ENCODE measurements at regions not wholly inside any gene's neighbourhood (a gene's known extent, or its start where the extent isn't known, plus 50 kb on each side); places are given as distances from the start of the nearest gene placed in this dataset.
"Not testable (repeated sequence)": the region's sequence is repeated elsewhere in the genome, so short reads cannot be mapped to it uniquely, and the experiment has no call there.

DNA sequence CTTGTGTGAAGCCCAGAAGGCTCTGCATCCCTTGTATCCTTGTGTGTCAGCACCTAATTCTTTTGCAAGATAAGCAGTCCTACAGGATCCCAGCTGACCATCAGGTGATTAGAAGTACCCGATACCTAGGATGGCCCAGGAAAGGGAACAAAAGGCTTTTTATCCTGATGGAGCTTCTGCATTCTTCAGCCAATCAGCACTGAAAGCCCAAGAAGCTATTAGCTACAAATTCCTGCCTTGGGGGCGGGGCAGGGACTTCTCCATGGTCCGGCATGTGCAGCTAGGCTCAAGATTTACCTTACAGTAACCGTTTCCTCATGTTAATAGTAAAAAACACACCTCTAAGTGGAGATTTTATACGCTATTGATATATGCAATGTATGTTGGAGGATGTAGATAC, 264.6 kb upstream of the THUMPD2 start:
- DNase-seq, result no peak

DNA sequence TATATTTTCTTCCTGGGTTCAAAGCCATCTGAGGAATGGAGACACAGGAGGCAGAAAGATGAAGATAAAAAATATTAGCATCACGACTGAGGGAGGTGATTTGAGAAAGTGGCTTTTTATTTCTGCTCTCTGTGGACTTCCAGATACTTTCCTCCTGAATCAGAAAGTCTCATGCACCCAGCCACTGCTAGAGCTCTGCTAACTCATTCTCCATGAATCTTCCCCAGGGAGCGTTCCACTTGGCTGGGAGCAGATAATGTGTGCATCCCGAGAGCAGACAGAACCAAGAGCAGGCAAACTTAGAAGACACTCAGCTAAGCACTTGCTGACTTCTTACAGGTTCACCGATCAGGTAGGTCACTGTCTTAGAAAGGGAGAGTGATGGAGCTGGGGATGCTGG, 264.1 kb upstream of the THUMPD2 start:
- no peak for DNase-seq

DNA sequence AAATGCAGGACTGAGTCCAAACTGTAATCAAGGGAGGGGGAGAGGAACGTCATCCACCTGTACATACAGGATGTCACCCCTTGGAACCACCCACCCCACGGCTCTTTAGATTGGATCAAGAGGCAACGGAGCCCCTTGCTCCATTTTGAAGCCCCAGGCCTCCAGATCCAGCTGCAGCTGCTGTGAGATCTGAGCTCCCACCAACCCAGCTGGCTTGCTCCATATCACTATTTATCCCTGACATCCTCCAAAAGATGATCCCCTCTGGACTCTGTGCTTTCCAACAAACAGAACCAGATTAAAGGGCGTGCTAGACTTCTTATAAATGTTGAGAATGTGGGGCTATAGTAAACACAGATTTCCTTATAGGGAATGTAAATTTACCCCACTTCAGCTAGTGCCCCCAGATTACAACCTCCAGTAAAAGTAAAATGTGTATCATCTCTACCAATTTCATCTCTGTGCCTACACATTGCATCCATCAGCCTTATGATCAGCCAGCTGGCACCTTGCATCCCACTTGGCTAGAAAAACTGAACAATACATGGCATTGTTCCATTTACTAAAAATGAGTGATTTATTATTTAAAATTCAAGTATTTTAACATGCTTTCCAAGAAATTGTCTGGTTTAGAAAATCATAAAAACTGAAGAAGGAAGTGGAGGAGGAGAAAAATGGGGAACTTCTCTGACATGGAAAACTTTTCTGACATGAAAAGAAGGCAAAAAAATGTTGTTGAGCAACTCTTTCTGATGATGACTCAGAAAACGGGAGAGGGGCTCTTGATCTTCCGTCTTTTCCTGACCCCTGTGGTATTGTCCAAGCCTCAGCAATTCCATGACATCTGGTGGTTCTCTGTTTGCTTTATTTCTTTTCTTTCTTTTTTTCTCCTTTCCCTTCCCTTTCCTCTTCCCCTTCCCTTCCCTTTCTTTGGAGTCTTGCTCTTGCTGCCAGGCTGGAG, 262.6 kb upstream of the THUMPD2 start:
- DNase-seq, result peak in 1 of 2 donors; percentile 27

DNA sequence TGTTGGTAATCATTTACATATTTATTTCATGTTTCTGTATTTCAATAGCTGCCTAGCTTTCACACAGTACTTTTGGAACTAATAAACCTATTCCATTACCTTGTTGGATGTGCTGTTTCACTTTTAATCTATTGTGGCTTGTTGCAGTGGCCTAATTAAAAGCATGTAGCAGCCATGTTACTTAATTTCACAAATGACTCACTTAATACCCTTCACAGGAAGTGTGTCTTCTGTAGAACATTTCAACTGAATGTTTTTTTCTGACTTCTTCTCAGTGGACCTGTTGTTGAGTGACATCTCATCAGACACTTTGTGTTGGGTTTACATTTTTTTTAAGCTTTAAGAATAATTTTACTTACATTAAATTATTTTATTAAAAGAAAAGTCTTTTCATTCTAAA, 260.5 kb upstream of the THUMPD2 start:
- peak in 1 of 2 donors; percentile 46 for DNase-seq

DNA sequence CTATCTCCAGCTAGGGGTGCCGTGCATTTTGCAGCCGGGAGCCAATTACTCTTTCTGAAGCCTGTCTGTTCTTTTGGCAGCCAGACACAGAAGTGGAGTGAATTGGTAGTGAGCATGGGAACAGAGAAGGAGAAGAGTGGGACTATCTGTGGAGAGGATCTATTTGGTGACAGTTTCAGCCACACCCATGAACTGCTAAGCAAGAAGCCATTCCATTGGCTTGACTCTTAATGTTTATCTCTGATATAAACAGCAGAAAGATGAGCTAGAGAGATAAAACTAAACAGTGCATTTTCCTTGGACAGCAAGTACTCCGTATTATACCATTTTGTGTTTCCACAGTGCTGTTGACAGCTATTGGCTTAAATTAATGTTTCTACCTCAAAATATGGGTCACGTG, 259.6 kb upstream of the THUMPD2 start:
- no peak for DNase-seq

DNA sequence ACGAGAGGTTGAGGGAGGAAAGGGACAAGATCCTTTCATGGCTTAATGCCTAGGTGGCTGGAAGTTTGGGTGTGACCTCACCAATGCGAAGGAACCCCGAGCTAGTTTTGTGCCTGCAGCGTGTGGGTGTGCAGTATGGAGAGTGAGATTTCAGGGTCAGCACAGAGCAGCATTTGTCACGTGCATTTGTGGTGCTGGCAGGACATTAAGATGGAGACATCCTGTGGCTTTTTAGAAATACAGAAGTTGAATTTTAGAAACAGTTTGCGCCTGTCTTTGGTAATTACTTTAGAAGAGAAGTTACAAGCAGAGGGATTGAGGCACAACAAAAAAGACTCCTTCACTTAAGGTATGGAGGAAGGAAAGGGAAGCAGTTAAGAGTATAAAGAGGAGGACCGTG, 258.2 kb upstream of the THUMPD2 start:
- DNase-seq, result peak in 1 of 2 donors; percentile 40

DNA sequence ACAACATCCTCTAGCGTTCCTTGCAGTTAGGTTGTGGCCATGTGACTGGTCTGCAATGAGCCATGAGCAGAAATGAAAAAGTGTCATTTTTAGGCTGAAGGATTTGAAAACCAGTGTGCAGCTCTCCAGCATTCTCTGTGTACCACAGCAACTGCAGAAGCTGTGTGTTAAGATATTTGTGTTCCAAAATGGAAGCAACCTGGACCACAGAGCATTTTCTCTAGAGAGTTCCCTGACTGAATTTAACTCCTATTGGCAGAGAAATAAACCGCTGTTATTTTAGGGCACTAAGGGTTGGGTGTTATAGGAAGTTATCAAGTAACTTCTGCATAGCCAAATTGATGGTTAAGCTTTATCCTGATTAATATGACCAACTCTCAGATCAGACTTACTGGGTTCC, 257.2 kb upstream of the THUMPD2 start:
- no peak for DNase-seq

DNA sequence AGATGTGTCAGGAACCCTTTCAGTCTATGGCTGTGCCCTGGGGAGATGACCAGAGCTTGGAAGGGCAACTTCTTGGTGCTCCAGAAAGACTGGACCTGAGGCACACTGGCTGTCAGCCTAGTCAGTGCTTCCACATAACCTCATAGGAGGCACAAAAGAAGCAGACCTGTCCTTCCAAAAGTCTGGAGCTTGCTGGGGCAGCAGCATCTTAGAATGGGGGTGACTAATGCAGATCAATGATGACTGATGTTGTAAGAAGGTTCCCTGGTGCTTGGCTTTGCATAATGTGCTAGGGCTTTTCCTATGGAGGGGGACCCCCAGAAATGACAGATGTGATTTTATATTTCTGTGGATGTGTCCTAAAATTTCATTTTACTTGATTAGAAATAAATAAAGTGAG, 255.7 kb upstream of the THUMPD2 start:
- no peak for DNase-seq

DNA sequence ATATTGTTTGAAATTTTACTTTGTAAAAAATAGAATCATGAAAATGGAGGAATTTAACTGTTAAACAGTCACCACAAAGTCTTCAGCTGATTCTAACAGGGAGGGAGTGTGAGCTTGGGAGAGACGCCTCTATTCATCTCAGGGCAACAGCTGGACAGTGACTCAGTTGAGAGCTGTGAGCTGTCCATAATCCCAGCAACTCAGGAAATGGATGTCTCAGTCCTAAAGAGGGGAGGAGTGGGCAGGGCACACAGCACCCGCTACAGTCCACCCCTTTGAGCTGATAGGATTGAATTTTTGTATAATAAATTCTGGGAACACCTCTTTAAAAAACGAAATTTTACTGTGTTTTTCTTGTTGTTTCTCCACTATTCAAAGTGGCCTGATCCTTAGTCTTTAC, 255.1 kb upstream of the THUMPD2 start:
- no peak for DNase-seq

DNA sequence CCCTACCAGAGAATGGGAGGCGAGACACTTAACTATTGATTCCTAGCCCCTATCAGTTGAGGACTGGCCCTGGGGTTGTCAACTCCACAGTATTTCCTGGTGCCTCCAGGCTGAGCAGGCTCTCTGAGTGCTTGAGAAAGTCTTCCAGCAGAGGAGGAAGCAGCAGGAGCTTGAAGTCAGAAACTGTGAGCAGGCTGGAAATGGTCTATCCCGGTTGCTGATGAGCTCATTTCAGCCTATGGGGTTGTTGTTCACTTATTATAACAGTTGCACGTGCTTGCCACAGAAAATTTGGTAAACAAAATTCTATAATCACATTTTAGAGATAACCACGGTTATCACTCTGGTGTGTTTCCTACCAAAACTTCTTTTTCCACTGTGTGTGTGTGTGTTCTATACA, 254.7 kb upstream of the THUMPD2 start:
- DNase-seq, result no peak

DNA sequence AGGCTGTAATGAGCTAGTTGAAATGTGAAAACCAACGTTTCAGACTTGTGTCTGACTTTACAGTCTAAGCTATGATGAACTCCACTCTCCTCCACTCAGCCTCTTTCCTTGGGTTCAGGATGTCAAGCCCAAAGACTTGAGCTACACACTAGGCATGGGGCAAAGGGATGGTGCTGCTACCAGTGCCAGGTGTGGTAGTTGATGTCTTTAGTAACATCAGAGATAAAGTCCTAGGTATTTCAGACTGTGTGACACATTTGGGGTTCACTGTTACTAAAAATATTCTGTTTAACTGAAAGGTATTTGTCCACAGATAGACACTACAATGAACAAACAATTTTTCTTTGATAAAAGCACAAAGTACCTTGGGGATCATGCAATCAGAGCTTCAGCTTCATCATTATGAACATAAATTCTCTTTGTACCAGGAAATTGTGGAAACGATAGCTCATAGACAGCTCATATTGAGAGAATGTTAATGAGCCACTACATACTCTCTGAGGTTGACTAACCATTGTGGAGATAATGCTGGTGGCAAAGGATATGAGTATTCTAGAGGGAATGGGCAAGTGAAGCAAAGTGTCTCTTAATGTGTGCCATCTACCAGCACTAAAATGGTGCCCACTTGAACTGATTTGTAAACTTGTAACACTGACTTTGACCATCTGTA, 253.7 kb upstream of the THUMPD2 start:
- DNase-seq, result no peak

DNA sequence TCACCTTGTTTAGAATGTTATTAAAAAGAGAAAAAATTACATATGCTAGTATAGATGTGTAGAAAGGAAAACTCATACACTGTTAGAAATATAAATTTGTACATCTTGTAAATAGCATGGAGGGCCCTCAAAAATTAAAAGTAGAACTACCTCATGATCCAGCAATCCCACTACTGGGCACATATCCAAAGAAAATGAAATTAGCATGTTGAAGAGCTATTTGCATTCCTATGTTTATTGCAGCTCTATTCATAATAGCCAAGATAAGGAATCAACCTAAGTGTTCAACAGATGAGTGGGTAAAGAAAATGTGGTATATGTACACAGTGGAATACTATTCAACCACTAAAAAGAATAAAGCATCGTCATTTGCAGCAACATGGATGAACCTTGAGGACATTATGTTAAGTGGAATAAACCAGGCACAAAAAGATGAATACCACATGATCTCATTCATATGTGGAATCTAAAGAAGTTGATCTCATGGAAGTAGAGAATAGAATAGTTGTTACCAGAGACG, 251.5 kb upstream of the THUMPD2 start:
- DNase-seq, result no peak

DNA sequence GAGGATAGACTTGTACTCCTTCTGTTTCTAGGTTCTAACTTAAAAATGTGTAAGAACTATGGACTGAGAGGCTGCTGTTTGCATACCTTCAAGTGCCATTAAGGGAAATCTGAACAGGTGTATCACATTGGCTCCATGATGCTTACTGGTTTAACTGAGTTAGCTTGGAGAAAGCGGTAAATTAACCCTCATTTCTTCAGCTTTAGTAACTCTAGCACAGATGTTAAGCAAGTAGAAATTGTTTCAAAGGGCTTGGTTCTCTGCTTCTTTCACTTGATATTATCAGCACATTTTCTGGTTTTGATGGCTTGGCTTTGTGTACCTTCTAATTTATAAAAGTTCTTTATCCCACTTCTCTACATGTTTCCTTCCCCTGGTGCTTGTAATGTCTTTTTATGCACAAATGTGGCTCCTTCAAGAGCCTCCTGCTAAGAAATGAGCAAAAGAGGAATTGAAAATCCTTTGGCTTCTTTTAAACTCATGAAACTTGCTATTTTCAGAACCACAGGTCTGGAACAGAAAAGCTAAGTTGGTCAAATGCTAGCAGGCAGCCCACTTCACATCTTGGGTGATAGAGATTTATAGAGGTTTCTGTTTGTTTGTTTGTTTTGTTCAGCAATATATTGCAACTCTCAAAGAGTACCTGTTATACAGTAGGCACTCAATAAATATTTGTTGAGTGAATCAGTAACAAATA, 249.9 kb upstream of the THUMPD2 start:
- DNase-seq, result no peak

DNA sequence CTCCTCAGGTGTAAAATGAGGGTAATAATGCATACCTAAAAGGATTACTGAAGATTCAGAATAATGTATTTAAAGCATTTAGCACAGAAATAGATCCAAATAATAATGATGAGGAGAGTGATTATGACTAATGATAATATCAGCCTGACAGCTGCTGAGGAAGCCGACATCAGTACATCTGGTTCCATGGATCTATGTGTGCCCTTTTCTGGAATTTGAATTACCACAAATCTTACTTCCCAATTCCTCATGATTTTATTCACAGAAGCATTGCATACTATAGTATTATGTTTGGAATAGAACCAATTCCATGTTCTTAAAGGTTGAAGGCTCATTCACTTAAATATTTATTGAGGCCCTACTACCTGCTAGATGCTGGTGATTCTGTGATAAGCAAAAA, 248.9 kb upstream of the THUMPD2 start:
- no peak for DNase-seq

DNA sequence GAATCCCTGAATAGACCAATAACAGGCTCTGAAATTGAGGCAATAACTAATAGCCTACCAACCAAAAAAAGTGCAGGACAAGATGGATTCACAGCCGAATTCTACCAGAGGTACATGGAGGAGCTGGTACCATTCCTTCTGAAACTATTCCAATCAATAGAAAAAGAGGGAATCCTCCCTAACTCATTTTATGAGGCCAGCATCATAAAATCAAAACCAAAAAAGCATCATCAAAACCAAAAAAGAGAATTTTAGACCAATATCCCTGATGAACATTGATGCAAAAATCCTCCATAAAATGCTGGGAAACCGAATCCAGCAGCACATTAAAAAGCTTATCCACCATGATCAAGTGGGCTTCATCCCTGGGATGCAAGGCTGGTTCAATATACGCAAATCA, 246.2 kb upstream of the THUMPD2 start:
- DNase-seq, result not testable (repeated sequence)

DNA sequence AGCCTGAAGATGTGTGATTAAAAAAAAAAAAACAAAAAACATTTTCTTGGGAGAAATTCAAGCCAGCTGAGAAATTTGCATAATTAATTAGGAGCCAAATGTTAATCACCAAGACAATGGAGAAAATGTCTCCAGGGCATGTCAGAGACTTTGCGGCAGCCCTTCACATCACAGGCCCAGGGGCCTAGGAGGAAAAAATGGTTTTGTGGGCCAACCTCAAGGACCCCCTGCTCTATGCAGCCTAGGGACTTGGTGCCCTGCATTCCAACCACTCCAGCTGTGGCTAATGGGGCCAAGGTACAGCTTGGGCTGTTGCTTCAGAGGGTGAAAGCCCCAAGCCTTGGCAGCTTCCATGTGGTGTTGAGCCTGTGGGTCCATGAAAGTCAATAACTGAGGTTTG, 241.9 kb upstream of the THUMPD2 start:
- no peak for DNase-seq

DNA sequence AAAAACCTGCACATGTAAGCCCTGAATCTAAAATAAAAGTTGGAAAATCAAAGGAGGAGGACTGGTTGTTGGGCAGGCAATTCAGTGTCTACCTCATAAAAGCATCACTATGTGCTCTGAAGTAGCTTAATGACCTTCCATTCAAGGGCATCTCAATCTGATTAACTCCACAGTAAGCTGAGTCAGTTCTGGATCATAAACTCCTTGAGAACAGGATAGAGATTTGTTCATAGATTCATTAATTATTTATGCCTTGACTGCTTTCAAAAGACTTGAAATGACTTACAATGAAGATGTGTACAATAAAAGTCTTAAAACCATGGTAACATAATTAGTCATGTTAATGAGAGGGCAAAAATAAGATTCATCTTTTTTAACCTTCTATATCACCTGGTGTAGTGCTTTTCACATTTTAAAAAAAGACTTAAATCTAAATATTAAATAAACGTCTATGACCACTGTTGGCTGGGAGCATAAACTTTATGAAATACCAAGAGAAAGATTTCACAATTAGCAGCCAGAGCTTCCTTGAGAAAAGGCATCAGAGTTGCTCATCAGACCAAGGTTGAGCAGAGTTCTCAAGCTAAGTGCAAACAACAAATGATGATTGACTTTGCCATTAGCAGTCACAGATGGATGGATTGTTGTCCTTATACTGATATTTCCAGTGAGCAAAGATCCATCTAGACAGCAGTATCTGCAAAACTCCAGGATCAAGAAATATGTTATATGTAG, 237.3 kb upstream of the THUMPD2 start:
- no peak for DNase-seq

DNA sequence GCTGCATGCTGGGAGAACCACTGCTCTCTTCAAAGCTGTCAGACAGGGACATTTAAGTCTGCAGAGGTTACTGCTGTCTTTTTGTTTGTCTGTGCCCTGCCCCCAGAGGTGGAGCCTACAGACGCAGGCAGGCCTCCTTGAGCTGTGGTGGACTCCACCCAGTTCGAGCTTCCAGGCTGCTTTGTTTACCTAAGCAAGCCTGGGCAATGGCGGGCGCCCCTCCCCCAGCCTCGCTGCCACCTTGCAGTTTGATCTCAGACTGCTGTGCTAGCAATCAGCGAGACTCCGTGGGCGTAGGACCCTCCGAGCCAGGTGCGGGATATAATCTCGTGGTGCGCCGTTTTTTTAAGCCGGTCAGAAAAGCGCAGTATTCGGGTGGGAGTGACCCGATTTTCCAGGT, 234.9 kb upstream of the THUMPD2 start:
- DNase-seq, result not testable (repeated sequence)

DNA sequence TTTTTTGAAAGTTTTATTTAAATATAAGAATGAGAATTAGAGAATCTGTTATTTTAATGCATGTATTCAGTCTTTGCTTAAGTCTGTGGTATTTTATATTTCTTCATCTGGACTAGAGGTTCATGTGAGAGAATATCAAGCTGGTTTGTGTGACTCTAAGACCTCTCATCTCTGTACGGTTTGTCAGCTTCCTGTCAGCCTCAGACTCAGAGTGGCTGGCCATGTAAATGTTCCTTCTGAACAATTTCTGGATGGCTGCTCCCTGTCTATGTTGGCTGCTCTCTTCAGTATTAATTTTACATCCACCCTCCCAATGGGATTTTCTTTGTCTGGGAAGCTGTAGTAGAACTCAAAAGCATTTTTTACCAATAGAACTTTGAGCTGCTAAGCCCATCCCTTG, 225.3 kb upstream of the THUMPD2 start:
- DNase-seq, result no peak

DNA sequence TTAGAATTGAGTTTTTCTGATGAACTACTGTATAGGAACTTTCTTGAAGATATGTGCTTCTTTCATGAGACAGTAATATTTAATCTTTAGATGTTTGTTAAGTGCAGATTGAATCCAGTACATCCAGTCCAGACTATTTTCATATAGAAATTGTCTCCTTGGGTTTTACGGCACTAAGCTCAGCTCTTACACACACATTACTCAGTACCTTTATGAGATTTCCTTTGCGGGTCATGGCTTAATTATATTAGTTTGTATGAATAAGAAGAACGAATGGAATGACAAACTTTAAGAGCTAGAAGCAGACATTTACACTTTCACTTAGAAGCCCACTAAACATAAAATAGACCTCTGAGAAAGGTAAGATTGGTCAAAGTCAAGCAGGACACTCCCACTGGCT, 223.3 kb upstream of the THUMPD2 start:
- DNase-seq, result no peak

DNA sequence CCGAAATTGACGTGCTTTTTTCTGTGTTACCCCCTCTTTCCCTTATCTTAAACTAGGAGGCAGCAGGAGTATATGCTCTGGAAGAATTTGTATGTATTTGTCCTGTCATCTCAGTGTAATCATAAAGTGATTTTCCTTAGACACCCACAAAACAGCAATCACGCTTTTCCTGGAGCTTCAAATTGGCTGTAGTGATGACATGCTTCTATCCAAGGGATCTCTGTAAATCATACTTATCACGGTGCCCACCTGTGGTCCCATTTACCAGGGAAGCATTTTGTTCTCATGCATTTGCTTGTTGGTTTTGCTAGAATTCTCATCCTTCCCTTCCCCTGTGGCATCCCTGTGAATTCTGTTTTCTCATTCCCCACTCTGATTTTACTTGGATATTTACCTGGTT, 220.8 kb upstream of the THUMPD2 start:
- no peak for DNase-seq

DNA sequence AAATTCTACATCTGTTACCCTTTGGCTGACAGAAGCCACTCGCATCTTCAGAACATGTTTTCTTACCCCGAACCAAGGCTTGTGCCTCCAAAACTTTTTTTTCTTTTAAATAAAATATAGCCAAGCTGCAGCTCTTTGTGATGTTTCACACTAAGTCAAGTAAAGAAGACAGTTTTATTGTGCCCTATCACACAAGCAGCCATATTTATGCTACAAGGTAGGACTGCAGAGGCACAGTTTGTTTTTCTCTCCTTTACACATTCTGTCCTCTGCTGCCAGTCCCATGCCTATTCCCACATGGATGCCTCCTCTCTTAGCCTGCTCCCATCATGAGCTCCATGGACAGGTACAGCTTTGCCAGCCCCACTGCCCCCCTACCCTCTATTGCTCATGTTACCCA, 219.6 kb upstream of the THUMPD2 start:
- no peak for DNase-seq

DNA sequence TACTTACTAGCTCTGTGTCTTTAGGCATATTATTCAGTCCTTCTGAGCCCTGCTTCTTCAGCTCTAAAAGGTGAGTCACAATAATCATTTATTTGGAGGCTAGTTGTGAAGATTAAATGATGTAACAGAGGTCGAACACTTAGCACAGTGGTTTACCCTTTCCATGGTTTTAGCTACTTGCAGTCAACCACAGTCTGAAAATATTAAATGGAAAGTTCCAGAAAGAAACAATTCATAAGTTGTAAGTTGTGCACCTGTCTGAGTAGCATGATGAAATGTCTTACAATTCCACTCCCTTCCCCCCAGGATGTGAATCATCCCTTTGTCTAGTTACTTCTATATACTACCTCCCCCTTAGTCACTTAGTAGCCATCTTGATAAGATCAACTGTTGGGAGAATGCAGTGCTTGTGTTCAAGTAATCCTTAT, 217.6 kb upstream of the THUMPD2 start:
- peak in 1 of 2 donors; percentile 82 for DNase-seq

Measured in bone marrow (tissue), 2 donors.